Mesenchymal stem cell (in vitro differentiated cells and primary cell): ENCODE measurements at regions not wholly inside any gene's neighbourhood (a gene's known extent, or its start where the extent isn't known, plus 50 kb on each side); places are given as distances from the start of the nearest gene placed in this dataset.

Source experiments
- DNase-seq: peaks from one replicate; pipeline ENCODE4 v3.0.0-alpha.2; 2013
- H2AFZ ChIP-seq: one replicate; pipeline ENCODE4 v1.6.1; 2013; ENCODE audit warnings: low read depth, mild to moderate bottlenecking, control low read depth, inconsistent platforms, low read length, moderate library complexity
- H2AK5ac ChIP-seq: 2 replicates; pipeline ENCODE4 v1.6.1; 2013; ENCODE audit warnings: low read length, moderate library complexity, mild to moderate bottlenecking, inconsistent platforms; ENCODE audit not compliant: severe bottlenecking
- H2BK120ac ChIP-seq: one replicate; pipeline ENCODE4 v1.6.1; 2013; ENCODE audit warnings: low read depth, mild to moderate bottlenecking, inconsistent platforms, low read length, moderate library complexity
- H2BK12ac ChIP-seq, 2 experiments: one replicate each; pipeline ENCODE4 v1.6.1; 2013; ENCODE audit warnings: inconsistent platforms in 2 of 2, low read length in 2 of 2, mild to moderate bottlenecking in 2 of 2, moderate library complexity in 2 of 2, control low read depth in 1 of 2
- H2BK15ac ChIP-seq: one replicate; pipeline ENCODE4 v1.6.1; 2013; ENCODE audit warnings: mild to moderate bottlenecking, low read depth, inconsistent platforms; ENCODE audit not compliant: poor library complexity, severe bottlenecking
- H2BK5ac ChIP-seq: 2 replicates; pipeline ENCODE4 v1.6.1; 2013; ENCODE audit warnings: low read depth, mild to moderate bottlenecking, low read length, control low read depth, inconsistent platforms; ENCODE audit not compliant: poor library complexity, severe bottlenecking
- H3K14ac ChIP-seq, 2 experiments: one replicate each; pipeline ENCODE4 v1.6.1; 2013; ENCODE audit warnings: inconsistent platforms in 2 of 2, low read length in 2 of 2, control low read depth in 1 of 2, mild to moderate bottlenecking in 1 of 2, moderate library complexity in 1 of 2
- H3K18ac ChIP-seq, 2 experiments: one replicate each; pipeline ENCODE4 v1.6.1; 2013; ENCODE audit warnings: inconsistent platforms in 2 of 2, low read length in 2 of 2, control low read depth in 1 of 2, low read depth in 1 of 2, mild to moderate bottlenecking in 1 of 2
- H3K23ac ChIP-seq, 2 experiments: one replicate each; pipeline ENCODE4 v1.6.1; 2013; ENCODE audit warnings: inconsistent platforms in 2 of 2, low read length in 2 of 2, mild to moderate bottlenecking in 2 of 2, moderate library complexity in 2 of 2, control low read depth in 1 of 2
- H3K27ac ChIP-seq: 2 replicates; pipeline ENCODE4 v1.5.1; 2013; ENCODE audit warnings: mild to moderate bottlenecking, moderate library complexity, low read length, control low read depth, inconsistent platforms; ENCODE audit not compliant: poor library complexity, severe bottlenecking
- H3K27me3 ChIP-seq, 2 experiments: 2 replicates each; pipeline versions ENCODE4 v1.6.1 to v1.7.0; 2013; ENCODE audit warnings: low read length in 2 of 2, mild to moderate bottlenecking in 2 of 2, moderate library complexity in 2 of 2, control low read depth in 1 of 2, inconsistent platforms in 1 of 2; ENCODE audit not compliant: control insufficient read depth in 1 of 2, insufficient read depth in 1 of 2
- H3K36me3 ChIP-seq, 2 experiments: 2 replicates each; pipeline versions ENCODE4 v1.6.1 to v1.7.0; 2013; ENCODE audit warnings: low read length in 2 of 2, control low read depth in 1 of 2, inconsistent platforms in 1 of 2, low read depth in 1 of 2, mild to moderate bottlenecking in 1 of 2; ENCODE audit not compliant: insufficient read depth in 2 of 2, control insufficient read depth in 1 of 2
- H3K4ac ChIP-seq, 2 experiments: one replicate each; pipeline ENCODE4 v1.6.1; 2013; ENCODE audit warnings: inconsistent platforms in 2 of 2, low read length in 2 of 2, mild to moderate bottlenecking in 2 of 2, moderate library complexity in 2 of 2, control low read depth in 1 of 2, low read depth in 1 of 2
- H3K4me1 ChIP-seq: 2 replicates; pipeline ENCODE4 v1.6.1; 2013; ENCODE audit warnings: low read depth, low read length, control low read depth; ENCODE audit not compliant: control insufficient read depth, insufficient read depth
- H3K4me2 ChIP-seq: 2 replicates; pipeline ENCODE4 v1.6.1; 2013; ENCODE audit warnings: low read length, mild to moderate bottlenecking, inconsistent platforms; ENCODE audit not compliant: poor library complexity, severe bottlenecking
- H3K4me3 ChIP-seq, 2 experiments: 2 replicates each; pipeline versions ENCODE4 v1.5.1 to v1.7.0; 2013; ENCODE audit warnings: low read length in 2 of 2, mild to moderate bottlenecking in 2 of 2, control low read depth in 1 of 2, low read depth in 1 of 2; ENCODE audit not compliant: insufficient read depth in 1 of 2
- H3K79me1 ChIP-seq: replicated peaks from 2 replicates; pipeline ENCODE4 v1.6.1; 2013; ENCODE audit warnings: mild to moderate bottlenecking, control low read depth, low read length, inconsistent platforms; ENCODE audit not compliant: poor library complexity, severe bottlenecking
- H3K9ac ChIP-seq: 2 replicates; pipeline ENCODE4 v1.7.0; 2013; ENCODE audit warnings: mild to moderate bottlenecking, low read length, moderate library complexity
- H3K9me3 ChIP-seq: 2 replicates; pipeline ENCODE4 v1.7.0; 2013; ENCODE audit warnings: mild to moderate bottlenecking, low read length; ENCODE audit not compliant: control insufficient read depth
- H4K8ac ChIP-seq: one replicate; pipeline ENCODE4 v1.6.1; 2013; ENCODE audit warnings: inconsistent platforms, mild to moderate bottlenecking, low read length, moderate library complexity
- H4K91ac ChIP-seq: one replicate; pipeline ENCODE4 v1.6.1; 2013; ENCODE audit warnings: mild to moderate bottlenecking, low read length, inconsistent platforms
- WGBS: methylation state at CpG from one replicate; pipeline ENCODE4 v1.1.7; 2013; ENCODE audit warnings: mixed read lengths; 5-methylcytosine and 5-hydroxymethylcytosine counted together

DNA sequence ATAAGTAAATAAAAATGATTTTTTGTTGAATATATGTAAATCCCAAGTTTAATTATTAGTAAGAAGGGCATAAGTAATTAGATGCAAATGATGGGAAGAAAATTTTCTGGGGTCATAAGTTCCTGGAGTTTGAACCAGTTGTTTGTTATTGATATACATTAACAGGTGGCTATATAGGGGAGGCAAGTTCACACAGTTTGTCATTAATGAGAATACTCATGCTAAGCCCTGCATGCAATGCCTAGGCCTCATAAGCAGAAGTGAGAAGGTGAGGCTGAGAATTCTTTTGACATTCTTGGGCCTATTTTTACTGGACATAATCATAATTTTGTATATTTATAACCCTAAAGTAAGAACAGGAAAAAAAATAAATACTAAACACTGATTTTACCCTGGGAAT is 1210.7 kb upstream of the PCDH9 start:
- Histone ChIP-seq H3K4me3 (no peak overlapping the region), H2BK5ac (no peak overlapping the region), H3K36me3 (no peaks in the 10 kb centered on the region), H2AFZ (no peak overlapping the region), H4K8ac (no peak overlapping the region), H4K91ac (no peak overlapping the region), H3K79me1 (no peaks in the 10 kb centered on the region), H2BK15ac (no peak overlapping the region), H3K27ac (no peak overlapping the region), H3K4me1 (no peaks in the 10 kb centered on the region), H3K27me3 (no peaks in the 10 kb centered on the region), H3K9ac (no peak overlapping the region), H3K9me3 (peaks cover 2% of the 10 kb centered on the region), H3K4ac (no peak overlapping the region), H3K18ac (no peak overlapping the region), H2BK12ac (no peak overlapping the region), H3K23ac (no peak overlapping the region), H3K14ac (no peak overlapping the region), H2BK120ac (no peak overlapping the region), H3K4me2 (no peak overlapping the region), H2AK5ac (no peak overlapping the region)
- no peak for DNase-seq

DNA sequence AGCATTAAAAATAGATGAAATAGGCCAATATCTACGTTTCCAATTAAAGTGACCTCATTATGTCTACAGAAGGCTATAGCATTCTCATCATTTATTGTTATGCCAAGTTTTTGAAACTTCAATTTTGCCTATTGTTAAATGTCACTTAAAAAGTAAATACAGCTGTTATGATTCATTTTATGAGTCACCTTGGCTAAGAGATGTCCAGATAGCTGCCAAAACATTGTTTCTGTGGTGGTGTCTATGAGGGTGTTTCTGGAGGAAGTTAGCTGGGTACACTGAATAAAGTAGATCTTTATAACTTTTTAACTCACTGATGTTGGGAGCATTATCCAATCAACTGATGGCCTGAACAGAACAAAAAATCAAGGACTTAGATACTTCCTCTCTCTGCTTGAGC is 1209.7 kb upstream of the PCDH9 start:
- Histone ChIP-seq H3K4me3 (no peak overlapping the region), H3K23ac (no peak overlapping the region), H3K14ac (no peak overlapping the region), H3K27me3 (no peaks in the 10 kb centered on the region), H2BK120ac (no peak overlapping the region), H3K18ac (no peak overlapping the region), H3K4ac (no peak overlapping the region), H2BK12ac (no peak overlapping the region), H2AK5ac (no peak overlapping the region), H2AFZ (no peak overlapping the region), H3K27ac (no peak overlapping the region), H2BK5ac (no peak overlapping the region), H3K9me3 (peaks cover 2% of the 10 kb centered on the region), H3K9ac (no peak overlapping the region), H2BK15ac (no peak overlapping the region), H3K4me2 (no peak overlapping the region), H3K36me3 (no peaks in the 10 kb centered on the region), H4K8ac (no peak overlapping the region), H4K91ac (no peak overlapping the region), H3K4me1 (no peaks in the 10 kb centered on the region), H3K79me1 (no peaks in the 10 kb centered on the region)
- WGBS: no CpG with 5 or more reads among the region's 1 CpG
- no peak for DNase-seq

DNA sequence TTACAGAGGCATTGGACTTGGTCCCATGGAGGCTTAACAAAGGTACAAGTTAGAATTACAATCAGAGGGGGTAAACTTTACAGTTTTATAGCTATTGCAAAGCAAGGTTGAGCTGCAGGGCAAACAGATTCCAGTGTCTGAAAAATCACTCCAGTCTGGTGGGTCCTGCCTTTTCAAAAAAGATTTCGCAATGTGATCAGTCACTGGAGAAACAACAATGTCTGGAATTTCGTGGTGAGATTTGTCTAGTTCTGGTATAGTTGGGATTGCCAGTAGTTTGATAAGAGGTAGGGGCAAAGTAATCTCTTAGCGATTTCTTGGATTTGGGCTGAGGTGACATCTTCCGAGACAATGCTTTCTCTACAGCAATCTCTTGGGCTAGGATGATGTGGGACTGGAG is 1198.2 kb upstream of the PCDH9 start:
- no peak overlapping the region for H3K4me3 ChIP-seq
- no peak overlapping the region for H2AFZ ChIP-seq
- H4K8ac ChIP-seq: no peak overlapping the region
- H3K4me2 ChIP-seq: no peak overlapping the region
- peak; percentile 8 for DNase-seq
- no peak overlapping the region for H3K4ac ChIP-seq
- no peaks in the 10 kb centered on the region for H3K79me1 ChIP-seq
- H3K14ac ChIP-seq: no peak overlapping the region
- no peaks in the 10 kb centered on the region for H3K27me3 ChIP-seq
- no peak overlapping the region for H2BK120ac ChIP-seq
- no peak overlapping the region for H3K9ac ChIP-seq
- no peak overlapping the region for H2BK5ac ChIP-seq
- no peak overlapping the region for H2AK5ac ChIP-seq
- no peak overlapping the region for H3K18ac ChIP-seq
- H4K91ac ChIP-seq: no peak overlapping the region
- H2BK15ac ChIP-seq: no peak overlapping the region
- H3K4me1 ChIP-seq: no peaks in the 10 kb centered on the region
- peaks cover 11% of the 10 kb centered on the region for H3K9me3 ChIP-seq
- H3K23ac ChIP-seq: no peak overlapping the region
- no peak overlapping the region for H2BK12ac ChIP-seq
- WGBS: 80% methylated on average over 4 of the region's 4 CpGs
- H3K36me3 ChIP-seq: no peaks in the 10 kb centered on the region
- H3K27ac ChIP-seq: no peak overlapping the region

DNA sequence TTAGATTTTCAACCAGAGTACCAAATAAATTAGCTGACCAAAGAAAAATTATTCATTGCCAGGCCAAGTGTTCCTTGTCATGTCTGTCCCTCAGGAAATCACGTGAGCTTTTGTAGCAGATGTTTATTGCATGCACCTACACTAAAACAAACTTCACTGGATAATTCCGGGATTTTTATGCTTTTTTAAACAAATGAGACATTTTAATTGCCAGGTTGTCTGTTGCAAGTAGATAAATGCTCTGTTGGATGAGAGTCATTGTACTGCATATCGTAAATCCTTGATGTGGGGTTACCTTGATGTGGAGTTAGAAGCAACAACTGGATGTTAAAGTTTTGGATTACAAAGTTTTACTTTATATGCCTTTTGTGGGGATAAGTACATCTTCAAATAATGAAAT is 1187.7 kb upstream of the PCDH9 start:
- H2AK5ac ChIP-seq: no peak overlapping the region
- 33% methylated on average over 3 of the region's 3 CpGs for WGBS
- no peaks in the 10 kb centered on the region for H3K79me1 ChIP-seq
- no peak overlapping the region for H4K91ac ChIP-seq
- no peak overlapping the region for H2BK120ac ChIP-seq
- H3K36me3 ChIP-seq: no peaks in the 10 kb centered on the region
- DNase-seq: no peak
- no peak overlapping the region for H3K18ac ChIP-seq
- H3K9ac ChIP-seq: no peak overlapping the region
- H3K4ac ChIP-seq: no peak overlapping the region
- no peak overlapping the region for H2BK12ac ChIP-seq
- H3K4me3 ChIP-seq: no peak overlapping the region
- no peak overlapping the region for H3K27ac ChIP-seq
- no peaks in the 10 kb centered on the region for H3K4me1 ChIP-seq
- H2AFZ ChIP-seq: no peak overlapping the region
- H3K14ac ChIP-seq: no peak overlapping the region
- H3K9me3 ChIP-seq: peaks cover 26% of the 10 kb centered on the region
- H2BK15ac ChIP-seq: no peak overlapping the region
- H3K23ac ChIP-seq: no peak overlapping the region
- no peak overlapping the region for H3K4me2 ChIP-seq
- H3K27me3 ChIP-seq: no peaks in the 10 kb centered on the region
- no peak overlapping the region for H2BK5ac ChIP-seq
- no peak overlapping the region for H4K8ac ChIP-seq
